ENCODE measurements at regions not wholly inside any gene's neighbourhood (a gene's known extent, or its start where the extent isn't known, plus 50 kb on each side); places are given as distances from the start of the nearest gene placed in this dataset.
A peak's percentile ranks its signal among the peaks of the same experiment; 100 is the strongest.

DNA sequence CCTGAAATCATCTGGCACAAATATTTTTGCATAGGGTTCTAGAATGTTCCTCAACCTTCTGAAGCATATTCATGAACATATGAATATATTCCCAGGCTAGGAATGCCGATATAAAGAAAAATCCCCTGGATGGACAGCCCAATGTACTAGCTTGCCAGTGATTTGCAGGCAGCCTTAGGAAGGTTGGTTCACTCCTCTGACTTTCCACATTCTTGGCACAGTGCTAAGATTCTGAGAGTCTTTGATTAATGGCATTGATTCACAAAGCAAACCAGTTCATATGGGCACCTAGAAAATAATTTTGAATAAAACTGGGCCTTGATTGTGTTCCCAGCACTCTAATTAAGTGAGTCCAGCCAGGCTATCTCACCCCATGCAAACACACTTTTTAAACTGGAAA, 56.9 kb upstream of the ENPP4 start:
- H3K4me3 Mint-ChIP-seq = no peak overlapping the region
- H3K27ac Mint-ChIP-seq = no peak overlapping the region
- peaks cover 0 to 3% of the 10 kb centered on the region in 2 donors for H3K4me1 Mint-ChIP-seq (ENCODE audit: low read depth in 2 of 2)
- ATAC-seq (no peak), DNase-seq (ENCODE audit: low spot score) (no peak)
- peaks cover 5% of the 10 kb centered on the region for H3K9me3 Mint-ChIP-seq
- H3K36me3 Mint-ChIP-seq = peaks cover 10% of the 10 kb centered on the region
- peaks cover 7 to 16% of the 10 kb centered on the region in 2 donors for H3K27me3 Mint-ChIP-seq

DNA sequence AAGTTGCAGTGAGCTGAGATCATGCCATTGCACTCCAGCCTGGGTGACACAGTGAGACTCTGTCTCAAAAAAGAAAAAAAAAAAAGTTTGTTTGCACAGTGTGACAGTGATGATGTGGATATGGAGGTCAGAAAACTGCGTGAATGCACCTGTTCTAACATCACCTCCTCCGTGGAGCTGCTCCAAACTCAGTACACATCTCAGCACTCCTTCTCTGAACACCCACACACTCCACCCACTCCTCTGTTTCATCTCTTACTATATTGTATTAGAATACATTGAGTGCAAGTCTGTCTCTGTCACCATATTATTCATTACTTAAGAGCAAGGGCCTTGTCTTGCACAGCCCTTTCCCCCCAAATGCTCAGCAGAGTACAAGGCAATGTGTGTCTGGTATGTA, 51.5 kb upstream of the ENPP4 start:
- H3K27ac Mint-ChIP-seq = peak overlapping the region in 1 of 2 donors; percentile 6
- peaks cover 0 to 7% of the 10 kb centered on the region in 2 donors for H3K4me1 Mint-ChIP-seq (ENCODE audit: low read depth in 2 of 2)
- H3K27me3 Mint-ChIP-seq = no peaks in the 10 kb centered on the region
- no peak for ATAC-seq
- H3K36me3 Mint-ChIP-seq = no peaks in the 10 kb centered on the region
- no peak for DNase-seq (ENCODE audit: low spot score)
- H3K9me3 Mint-ChIP-seq = no peaks in the 10 kb centered on the region
- H3K4me3 Mint-ChIP-seq = no peak overlapping the region

DNA sequence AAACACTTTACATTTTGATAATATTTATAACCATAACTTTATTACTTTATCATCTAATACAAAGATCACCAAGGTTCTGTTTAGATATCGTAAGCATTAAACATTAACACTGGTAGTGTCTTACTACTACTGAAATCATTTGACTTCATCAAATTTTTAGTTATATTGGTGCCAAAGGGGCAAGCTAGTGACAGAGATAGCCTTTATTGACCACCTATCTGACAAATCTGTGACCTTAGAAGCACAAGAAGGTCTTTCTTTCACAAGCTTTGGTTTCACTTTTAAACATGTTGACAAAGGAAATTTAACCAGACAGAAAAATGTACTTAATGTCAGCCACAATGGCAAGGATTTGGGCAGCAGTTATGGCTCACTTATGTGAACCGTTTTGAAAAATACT, 50.7 kb upstream of the ENPP4 start:
- H3K27me3 Mint-ChIP-seq = no peaks in the 10 kb centered on the region
- no peak for ATAC-seq
- peaks cover 0 to 7% of the 10 kb centered on the region in 2 donors for H3K4me1 Mint-ChIP-seq (ENCODE audit: low read depth in 2 of 2)
- peak overlapping the region in 1 of 2 donors; percentile 6 for H3K27ac Mint-ChIP-seq
- no peaks in the 10 kb centered on the region for H3K36me3 Mint-ChIP-seq
- no peaks in the 10 kb centered on the region for H3K9me3 Mint-ChIP-seq
- no peak for DNase-seq (ENCODE audit: low spot score)
- H3K4me3 Mint-ChIP-seq = no peak overlapping the region

Data from natural killer cell treated with Interleukin-12 subunit alpha and Interleukin-12 subunit beta and Interleukin-15 and Interleukin-18, amount 100 ng/mL, for 72 hours (primary cell).